ENCODE measurements at regions not wholly inside any gene's neighbourhood (a gene's known extent, or its start where the extent isn't known, plus 50 kb on each side); places are given as distances from the start of the nearest gene placed in this dataset.

GRCh38 chr3:65083240-65083639, 395.4 kb upstream of the ADAMTS9 start:
- Histone ChIP-seq H3K36me3 (ENCODE audit: control insufficient read depth, insufficient read depth, low read length) (no peaks in the 10 kb centered on the region), H3K9me3 (ENCODE audit: control insufficient read depth, insufficient read depth, low read depth, low read length) (no peaks in the 10 kb centered on the region), H3K27ac (ENCODE audit: low read depth, low read length) (no peak overlapping the region), H3K4me1 (ENCODE audit: control insufficient read depth, insufficient read depth, low read length) (peaks cover 17% of the 10 kb centered on the region), H3K9ac (ENCODE audit: low read length) (no peak overlapping the region), H3K27me3 (ENCODE audit: control insufficient read depth, insufficient read depth, low read length) (no peaks in the 10 kb centered on the region), H3K4me3 (ENCODE audit: low read depth, low read length) (no peak overlapping the region)

- H3K27me3 ChIP-seq (ENCODE audit: control insufficient read depth, insufficient read depth, low read length) = no peaks in the 10 kb centered on the region
- H3K9me3 ChIP-seq (ENCODE audit: control insufficient read depth, insufficient read depth, low read depth, low read length) = peaks cover 4% of the 10 kb centered on the region; the same call in 1 of the 2 replicates
- H3K36me3 ChIP-seq (ENCODE audit: control insufficient read depth, insufficient read depth, low read length) = no peaks in the 10 kb centered on the region
- H3K4me1 ChIP-seq (ENCODE audit: control insufficient read depth, insufficient read depth, low read length) = peaks cover 19% of the 10 kb centered on the region
- H3K9ac ChIP-seq (ENCODE audit: low read length) = no peak overlapping the region
- H3K27ac ChIP-seq (ENCODE audit: low read depth, low read length) = no peak overlapping the region
- H3K4me3 ChIP-seq (ENCODE audit: low read depth, low read length) = no peak overlapping the region
Observed at GRCh38 chr3:65081536-65081935, 393.7 kb upstream of the ADAMTS9 start.

- Histone ChIP-seq H3K36me3 (ENCODE audit: control insufficient read depth, insufficient read depth, low read length) (no peaks in the 10 kb centered on the region), H3K4me1 (ENCODE audit: control insufficient read depth, insufficient read depth, low read length) (peaks cover 19% of the 10 kb centered on the region), H3K9me3 (ENCODE audit: control insufficient read depth, insufficient read depth, low read depth, low read length) (peaks cover 4% of the 10 kb centered on the region; the same call in 1 of the 2 replicates), H3K27ac (ENCODE audit: low read depth, low read length) (no peak overlapping the region), H3K27me3 (ENCODE audit: control insufficient read depth, insufficient read depth, low read length) (no peaks in the 10 kb centered on the region), H3K9ac (ENCODE audit: low read length) (no peak overlapping the region), H3K4me3 (ENCODE audit: low read depth, low read length) (no peak overlapping the region)
Observed at GRCh38 chr3:65080432-65080831, 392.6 kb upstream of the ADAMTS9 start.

DNA sequence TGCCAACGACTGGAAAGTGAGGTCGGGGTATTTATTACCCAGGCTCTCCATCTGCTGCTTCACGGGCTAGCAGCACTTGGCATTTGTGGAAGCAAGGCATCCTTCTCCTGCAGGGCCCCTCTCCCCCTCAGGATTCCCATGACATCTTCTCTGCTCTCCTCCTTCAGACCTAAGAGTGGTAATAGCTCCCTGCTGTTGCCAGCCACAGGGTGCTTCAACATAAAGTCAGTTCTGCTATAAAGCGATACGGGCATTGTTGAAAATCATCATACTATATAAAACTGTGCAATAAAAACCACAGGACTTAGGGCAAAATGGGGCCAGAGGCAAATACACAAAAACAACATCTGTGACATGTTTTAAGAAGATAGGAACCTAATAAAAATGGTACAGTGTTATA, 391.8 kb upstream of the ADAMTS9 start:
- H3K4me1 ChIP-seq (ENCODE audit: control insufficient read depth, insufficient read depth, low read length) = peaks cover 19% of the 10 kb centered on the region
- H3K36me3 ChIP-seq (ENCODE audit: control insufficient read depth, insufficient read depth, low read length) = no peaks in the 10 kb centered on the region
- no peak overlapping the region for H3K9ac ChIP-seq (ENCODE audit: low read length)
- H3K27ac ChIP-seq (ENCODE audit: low read depth, low read length) = no peak overlapping the region
- H3K9me3 ChIP-seq (ENCODE audit: control insufficient read depth, insufficient read depth, low read depth, low read length) = peaks cover 4% of the 10 kb centered on the region; the same call in 1 of the 2 replicates
- H3K27me3 ChIP-seq (ENCODE audit: control insufficient read depth, insufficient read depth, low read length) = no peaks in the 10 kb centered on the region
- H3K4me3 ChIP-seq (ENCODE audit: low read depth, low read length) = no peak overlapping the region

DNA sequence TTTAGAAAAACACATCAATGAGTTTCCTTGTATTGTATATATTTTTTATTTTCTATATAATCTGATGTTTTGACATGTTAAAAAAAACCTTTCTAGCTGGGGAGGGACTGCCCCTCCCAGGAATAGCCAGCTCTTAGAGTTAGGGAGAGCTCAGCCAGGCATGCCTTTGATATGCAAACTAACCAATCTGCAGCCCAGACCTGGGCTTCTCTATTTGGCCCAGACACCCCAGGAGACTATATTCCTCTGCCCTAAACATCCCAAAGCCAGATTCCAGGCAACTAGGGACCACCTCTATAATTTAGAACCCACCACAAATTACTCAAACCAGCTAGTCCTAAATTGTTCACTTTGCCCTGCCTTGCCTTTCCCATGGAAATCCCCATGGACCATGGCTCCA, 390.9 kb upstream of the ADAMTS9 start:
- no peak overlapping the region for H3K27ac ChIP-seq (ENCODE audit: low read depth, low read length)
- peaks cover 4% of the 10 kb centered on the region; the same call in 1 of the 2 replicates for H3K9me3 ChIP-seq (ENCODE audit: control insufficient read depth, insufficient read depth, low read depth, low read length)
- no peak overlapping the region for H3K9ac ChIP-seq (ENCODE audit: low read length)
- no peak overlapping the region for H3K4me3 ChIP-seq (ENCODE audit: low read depth, low read length)
- H3K4me1 ChIP-seq (ENCODE audit: control insufficient read depth, insufficient read depth, low read length) = peaks cover 16% of the 10 kb centered on the region
- no peaks in the 10 kb centered on the region for H3K27me3 ChIP-seq (ENCODE audit: control insufficient read depth, insufficient read depth, low read length)
- no peaks in the 10 kb centered on the region for H3K36me3 ChIP-seq (ENCODE audit: control insufficient read depth, insufficient read depth, low read length)

- no peaks in the 10 kb centered on the region for H3K27me3 ChIP-seq (ENCODE audit: control insufficient read depth, insufficient read depth, low read length)
- peaks cover 4% of the 10 kb centered on the region; the same call in 1 of the 2 replicates for H3K9me3 ChIP-seq (ENCODE audit: control insufficient read depth, insufficient read depth, low read depth, low read length)
- peaks cover 16% of the 10 kb centered on the region for H3K4me1 ChIP-seq (ENCODE audit: control insufficient read depth, insufficient read depth, low read length)
- H3K36me3 ChIP-seq (ENCODE audit: control insufficient read depth, insufficient read depth, low read length) = no peaks in the 10 kb centered on the region
- no peak overlapping the region for H3K9ac ChIP-seq (ENCODE audit: low read length)
- H3K27ac ChIP-seq (ENCODE audit: low read depth, low read length) = no peak overlapping the region
- H3K4me3 ChIP-seq (ENCODE audit: low read depth, low read length) = no peak overlapping the region
Observed at GRCh38 chr3:65077124-65077523, 389.3 kb upstream of the ADAMTS9 start.

- H3K27me3 ChIP-seq (ENCODE audit: control insufficient read depth, insufficient read depth, low read length) = no peaks in the 10 kb centered on the region
- no peak overlapping the region for H3K4me3 ChIP-seq (ENCODE audit: low read depth, low read length)
- no peaks in the 10 kb centered on the region for H3K36me3 ChIP-seq (ENCODE audit: control insufficient read depth, insufficient read depth, low read length)
- peaks cover 5% of the 10 kb centered on the region; the same call in 1 of the 2 replicates for H3K9me3 ChIP-seq (ENCODE audit: control insufficient read depth, insufficient read depth, low read depth, low read length)
- H3K4me1 ChIP-seq (ENCODE audit: control insufficient read depth, insufficient read depth, low read length) = peaks cover 5% of the 10 kb centered on the region; the same call in 1 of the 2 replicates
- H3K27ac ChIP-seq (ENCODE audit: low read depth, low read length) = no peak overlapping the region
- no peak overlapping the region for H3K9ac ChIP-seq (ENCODE audit: low read length)
Observed at GRCh38 chr3:65070968-65071367, 383.2 kb upstream of the ADAMTS9 start.

DNA sequence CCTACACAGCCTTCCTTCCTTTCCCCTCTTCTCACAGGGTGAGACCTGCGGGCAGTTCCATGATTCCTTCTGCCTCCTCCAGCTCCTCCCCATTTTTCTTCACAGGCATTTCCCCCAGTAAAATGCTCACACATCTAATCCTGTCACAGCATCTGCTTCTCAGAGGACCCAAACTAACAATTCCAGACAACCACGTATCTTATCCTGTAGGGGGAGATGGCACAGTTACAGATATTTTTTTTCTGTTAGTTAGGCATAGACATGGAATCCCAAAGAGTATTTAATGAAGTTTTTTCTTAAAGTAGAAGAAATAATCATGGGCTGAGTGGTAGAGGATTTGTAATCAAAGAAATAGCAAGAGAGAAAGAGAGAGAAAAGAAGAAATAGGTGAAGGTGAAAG, 373.1 kb upstream of the ADAMTS9 start:
- H3K9ac ChIP-seq (ENCODE audit: low read length) = no peak overlapping the region
- no peaks in the 10 kb centered on the region for H3K4me1 ChIP-seq (ENCODE audit: control insufficient read depth, insufficient read depth, low read length)
- no peaks in the 10 kb centered on the region for H3K36me3 ChIP-seq (ENCODE audit: control insufficient read depth, insufficient read depth, low read length)
- H3K4me3 ChIP-seq (ENCODE audit: low read depth, low read length) = no peak overlapping the region
- H3K9me3 ChIP-seq (ENCODE audit: control insufficient read depth, insufficient read depth, low read depth, low read length) = no peaks in the 10 kb centered on the region
- H3K27ac ChIP-seq (ENCODE audit: low read depth, low read length) = no peak overlapping the region
- no peaks in the 10 kb centered on the region for H3K27me3 ChIP-seq (ENCODE audit: control insufficient read depth, insufficient read depth, low read length)

- Histone ChIP-seq H3K36me3 (ENCODE audit: control insufficient read depth, insufficient read depth, low read length) (no peaks in the 10 kb centered on the region), H3K4me3 (ENCODE audit: low read depth, low read length) (no peak overlapping the region), H3K9me3 (ENCODE audit: control insufficient read depth, insufficient read depth, low read depth, low read length) (no peaks in the 10 kb centered on the region), H3K27me3 (ENCODE audit: control insufficient read depth, insufficient read depth, low read length) (no peaks in the 10 kb centered on the region), H3K4me1 (ENCODE audit: control insufficient read depth, insufficient read depth, low read length) (no peaks in the 10 kb centered on the region), H3K27ac (ENCODE audit: low read depth, low read length) (no peak overlapping the region), H3K9ac (ENCODE audit: low read length) (no peak overlapping the region)
Observed at GRCh38 chr3:65052101-65052500, 364.3 kb upstream of the ADAMTS9 start.

DNA sequence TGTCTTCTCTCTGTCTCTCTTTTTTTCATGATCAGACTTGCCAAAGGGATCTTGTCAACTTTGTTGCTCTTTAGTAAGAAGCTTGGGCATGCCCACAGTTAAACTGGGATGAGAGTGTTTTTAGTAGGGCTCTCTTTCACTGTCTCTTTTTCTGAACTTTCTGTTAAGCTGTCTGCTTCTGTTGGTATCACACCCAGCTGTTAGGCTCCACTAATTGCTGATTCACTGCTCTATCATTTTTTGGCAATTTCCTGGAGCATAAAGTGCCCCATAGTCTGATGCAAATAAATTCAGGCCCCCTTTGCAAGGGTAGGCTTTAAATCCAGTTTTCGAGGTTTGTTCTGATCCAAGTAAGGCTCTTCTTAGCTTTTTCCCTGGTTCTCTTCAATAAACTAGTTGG, 360.4 kb upstream of the ADAMTS9 start:
- no peak overlapping the region for H3K9ac ChIP-seq (ENCODE audit: low read length)

GRCh38 chr3:65045138-65045537, 357.3 kb upstream of the ADAMTS9 start:
- no peaks in the 10 kb centered on the region for H3K27me3 ChIP-seq (ENCODE audit: control insufficient read depth, insufficient read depth, low read length)
- H3K9me3 ChIP-seq (ENCODE audit: control insufficient read depth, insufficient read depth, low read depth, low read length) = no peaks in the 10 kb centered on the region; the same call in 1 of the 2 replicates
- no peak overlapping the region for H3K4me3 ChIP-seq (ENCODE audit: low read depth, low read length)
- no peak overlapping the region for H3K9ac ChIP-seq (ENCODE audit: low read length)
- no peaks in the 10 kb centered on the region for H3K36me3 ChIP-seq (ENCODE audit: control insufficient read depth, insufficient read depth, low read length)
- H3K27ac ChIP-seq (ENCODE audit: low read depth, low read length) = no peak overlapping the region
- no peaks in the 10 kb centered on the region for H3K4me1 ChIP-seq (ENCODE audit: control insufficient read depth, insufficient read depth, low read length)

More for the DNA sequence above, 360.4 kb upstream of the ADAMTS9 start:
- Histone ChIP-seq H3K27me3 (ENCODE audit: control insufficient read depth, insufficient read depth, low read length) (no peaks in the 10 kb centered on the region), H3K27ac (ENCODE audit: low read depth, low read length) (no peak overlapping the region), H3K4me1 (ENCODE audit: control insufficient read depth, insufficient read depth, low read length) (no peaks in the 10 kb centered on the region), H3K36me3 (ENCODE audit: control insufficient read depth, insufficient read depth, low read length) (no peaks in the 10 kb centered on the region), H3K4me3 (ENCODE audit: low read depth, low read length) (no peak overlapping the region), H3K9me3 (ENCODE audit: control insufficient read depth, insufficient read depth, low read depth, low read length) (no peaks in the 10 kb centered on the region; the same call in 1 of the 2 replicates)

DNA sequence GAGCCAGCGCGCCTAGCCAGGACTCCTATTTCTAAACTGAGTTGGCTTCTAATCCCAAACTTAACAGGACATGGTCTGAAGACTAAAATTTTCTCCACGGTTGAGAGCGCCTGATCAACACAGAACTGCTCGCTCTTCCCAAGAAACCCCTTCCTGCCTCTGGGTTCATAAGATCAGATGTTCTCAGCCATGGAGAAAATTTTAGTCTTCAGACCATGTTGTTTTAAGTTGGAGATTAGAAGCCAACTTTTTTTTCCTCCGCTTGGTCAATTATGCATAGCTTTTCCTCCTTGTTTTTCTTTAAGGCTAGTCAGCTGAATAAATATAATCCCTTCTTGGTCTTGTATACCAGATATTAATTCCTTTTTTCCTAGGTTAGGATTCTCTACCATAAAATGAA, 356.6 kb upstream of the ADAMTS9 start:
- H3K4me3 ChIP-seq (ENCODE audit: low read depth, low read length) = no peak overlapping the region
- H3K4me1 ChIP-seq (ENCODE audit: control insufficient read depth, insufficient read depth, low read length) = peaks cover 5% of the 10 kb centered on the region; the same call in 1 of the 2 replicates
- H3K36me3 ChIP-seq (ENCODE audit: control insufficient read depth, insufficient read depth, low read length) = no peaks in the 10 kb centered on the region
- H3K27ac ChIP-seq (ENCODE audit: low read depth, low read length) = no peak overlapping the region
- no peak overlapping the region for H3K9ac ChIP-seq (ENCODE audit: low read length)
- H3K9me3 ChIP-seq (ENCODE audit: control insufficient read depth, insufficient read depth, low read depth, low read length) = no peaks in the 10 kb centered on the region; the same call in 1 of the 2 replicates
- no peaks in the 10 kb centered on the region for H3K27me3 ChIP-seq (ENCODE audit: control insufficient read depth, insufficient read depth, low read length)
